GM04503 (cell line): ENCODE measurements at regions not wholly inside any gene's neighbourhood (a gene's known extent, or its start where the extent isn't known, plus 50 kb on each side); places are given as distances from the start of the nearest gene placed in this dataset.
"Not testable (repeated sequence)": the region's sequence is repeated elsewhere in the genome, so short reads cannot be mapped to it uniquely, and the experiment has no call there.

Experiments used
- DNase-seq: peaks from one replicate; pipeline ENCODE4 v3.0.0-alpha.2; 2012; ENCODE audit warnings: low read depth

DNA sequence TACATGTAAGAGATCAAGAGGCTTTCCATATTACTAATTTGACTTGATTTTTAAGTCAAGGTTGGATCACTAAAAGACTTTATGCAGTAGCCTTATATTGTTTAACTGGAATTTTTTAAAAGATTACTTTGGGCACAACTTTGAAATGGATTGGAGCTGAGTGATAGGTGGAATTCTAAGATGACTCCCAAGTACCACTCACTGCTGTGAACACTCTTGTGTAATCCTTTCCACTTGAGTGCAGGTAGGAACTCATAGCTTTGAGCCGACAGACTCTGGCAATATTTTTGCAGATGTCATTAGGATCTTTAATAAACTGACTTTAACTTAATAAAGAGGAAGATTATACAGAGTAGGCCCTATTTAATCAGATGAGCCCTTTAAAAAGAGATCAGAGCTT, 831.1 kb upstream of the NCAM2 start:
- no peak for DNase-seq

DNA sequence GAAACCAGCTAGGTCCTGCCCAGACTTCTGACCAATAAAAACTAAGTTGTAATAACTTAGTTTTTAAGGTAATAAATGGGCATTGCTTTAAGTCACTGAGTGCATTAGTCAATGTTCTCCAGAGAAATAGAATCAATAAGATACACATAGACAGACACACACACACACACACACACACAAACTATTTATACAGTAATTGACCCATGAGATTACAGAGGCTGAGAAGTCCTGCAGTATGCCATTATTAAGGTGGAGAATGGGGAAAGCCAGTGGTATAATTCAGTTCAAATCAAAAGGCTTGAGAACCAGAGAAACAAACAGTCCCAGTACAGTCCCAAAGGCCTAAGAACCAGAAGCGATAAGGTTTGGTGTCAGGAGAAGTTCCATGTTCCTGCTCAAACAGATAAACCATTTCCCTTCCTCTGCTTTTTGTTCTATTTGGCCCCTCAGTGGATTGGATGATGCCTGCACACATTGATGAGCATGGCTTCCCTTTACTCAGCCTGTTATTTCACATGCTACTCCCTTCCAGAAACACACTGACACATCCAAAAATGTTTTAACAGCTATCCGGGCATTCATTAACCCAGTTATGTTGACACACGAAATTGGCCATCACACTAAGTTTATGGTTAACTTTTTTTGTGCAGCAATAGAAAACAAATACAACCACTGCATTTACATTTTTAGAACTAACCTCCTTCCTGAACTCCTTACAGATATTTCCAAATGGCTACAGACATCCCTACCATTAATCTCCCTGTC, 828.2 kb upstream of the NCAM2 start:
- DNase-seq = no peak

DNA sequence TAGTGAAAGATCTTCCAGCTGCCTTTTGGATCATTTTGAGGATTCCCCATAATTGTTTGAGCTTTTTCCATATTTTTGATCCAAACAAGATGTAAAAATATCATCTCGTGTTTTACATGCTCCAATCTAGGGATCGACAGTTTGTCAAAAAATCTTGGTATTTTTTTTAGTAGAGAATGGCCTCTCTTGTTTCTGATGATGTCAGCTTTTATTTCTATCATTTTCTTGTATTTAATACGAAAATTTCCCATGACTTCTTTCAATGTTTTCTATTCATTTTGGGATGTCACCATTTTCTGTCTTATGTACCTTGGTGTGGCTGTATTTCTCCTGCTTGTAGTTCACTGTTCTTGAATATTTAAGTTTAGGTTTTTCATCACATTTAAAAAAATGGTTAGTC, 812.0 kb upstream of the NCAM2 start:
- no peak for DNase-seq

DNA sequence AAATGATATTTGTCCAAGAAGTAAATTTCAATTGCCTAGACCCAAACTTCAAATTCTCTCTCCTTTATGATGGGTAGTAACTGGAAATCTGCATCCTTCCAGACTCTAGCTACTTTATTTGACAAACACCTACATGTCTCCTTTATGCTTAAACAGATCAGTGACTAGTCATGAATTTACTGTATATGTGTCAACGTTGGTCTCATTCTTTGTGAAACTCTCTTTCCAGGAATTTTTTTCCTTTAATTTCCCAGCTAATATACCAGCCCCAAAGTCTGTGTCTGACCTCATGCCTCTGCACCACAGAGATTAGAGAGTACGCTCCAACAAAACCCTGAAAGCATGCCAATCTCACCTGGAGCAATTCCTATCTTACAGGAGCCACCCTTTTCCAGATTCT, 811.2 kb upstream of the NCAM2 start:
- no peak for DNase-seq

DNA sequence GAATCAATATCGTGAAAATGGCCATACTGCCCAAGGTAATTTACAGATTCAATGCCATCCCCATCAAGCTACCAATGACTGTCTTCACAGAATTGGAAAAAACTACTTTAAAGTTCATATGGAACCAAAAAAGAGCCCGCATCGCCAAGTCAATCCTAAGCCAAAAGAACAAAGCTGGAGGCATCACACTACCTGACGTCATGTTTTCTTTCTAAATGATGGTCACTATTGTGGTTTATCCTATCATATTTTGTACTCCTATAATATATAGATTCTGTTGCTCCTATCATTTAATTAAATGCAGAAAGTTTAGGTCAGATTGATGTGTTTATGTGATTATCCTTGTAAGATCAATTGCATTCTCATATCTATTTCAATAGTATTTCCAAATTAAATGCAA, 796.9 kb upstream of the NCAM2 start:
- not testable (repeated sequence) for DNase-seq

DNA sequence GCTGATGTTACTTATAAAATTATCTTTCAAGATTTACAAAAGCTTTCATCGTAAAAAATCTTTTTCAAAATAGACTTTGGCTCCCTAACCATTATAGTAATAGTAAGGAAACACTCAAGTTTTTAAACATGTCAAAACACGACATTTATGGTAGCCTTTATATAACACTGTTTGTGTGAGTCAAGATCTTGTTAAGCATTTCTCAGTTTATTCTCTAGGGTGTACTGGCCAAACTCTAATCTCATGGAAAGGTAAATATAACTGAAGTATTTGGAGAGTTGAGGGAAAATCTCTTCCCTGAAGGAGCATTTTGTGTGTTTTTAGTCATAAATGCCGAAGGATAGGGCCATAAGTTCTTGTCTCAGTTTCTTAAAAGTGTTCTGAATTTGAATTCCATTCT, 790.9 kb upstream of the NCAM2 start:
- DNase-seq = no peak

DNA sequence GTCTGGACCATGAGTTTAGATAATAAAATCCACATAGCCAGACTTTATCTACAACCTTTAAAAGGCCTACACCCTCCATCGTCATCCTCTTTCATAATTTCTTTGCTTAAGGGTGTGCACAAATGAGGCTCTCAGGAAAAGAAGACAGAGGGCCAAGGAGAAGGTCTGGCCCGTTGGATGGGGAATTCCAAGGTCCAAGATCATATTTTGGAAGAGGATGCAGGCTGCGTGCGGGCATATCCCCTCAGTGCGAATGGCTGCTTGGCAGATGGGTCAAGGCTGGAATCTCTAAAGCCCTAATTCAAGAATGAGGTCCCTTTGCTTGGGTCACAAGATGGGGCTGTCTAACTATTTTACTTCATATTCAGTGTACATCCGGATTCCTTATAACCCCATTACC, 782.2 kb upstream of the NCAM2 start:
- no peak for DNase-seq

DNA sequence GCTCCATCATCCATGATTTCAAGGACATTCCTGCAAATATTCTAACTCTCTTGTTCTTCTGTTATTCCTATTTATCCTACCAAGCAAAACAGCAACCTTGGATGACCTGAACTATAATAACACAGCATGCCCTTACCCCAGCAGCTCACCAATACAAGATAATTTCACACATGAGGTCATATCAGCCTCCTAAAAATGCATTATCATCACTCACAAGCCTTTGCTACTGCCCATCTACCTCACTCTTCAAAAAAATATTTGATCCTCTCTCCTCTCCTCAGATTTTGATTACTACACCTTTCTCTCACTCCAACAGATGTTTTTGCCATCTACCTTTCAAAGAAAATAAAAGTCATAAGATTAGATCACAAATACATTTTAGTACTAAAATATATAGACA, 777.6 kb upstream of the NCAM2 start:
- DNase-seq = no peak

DNA sequence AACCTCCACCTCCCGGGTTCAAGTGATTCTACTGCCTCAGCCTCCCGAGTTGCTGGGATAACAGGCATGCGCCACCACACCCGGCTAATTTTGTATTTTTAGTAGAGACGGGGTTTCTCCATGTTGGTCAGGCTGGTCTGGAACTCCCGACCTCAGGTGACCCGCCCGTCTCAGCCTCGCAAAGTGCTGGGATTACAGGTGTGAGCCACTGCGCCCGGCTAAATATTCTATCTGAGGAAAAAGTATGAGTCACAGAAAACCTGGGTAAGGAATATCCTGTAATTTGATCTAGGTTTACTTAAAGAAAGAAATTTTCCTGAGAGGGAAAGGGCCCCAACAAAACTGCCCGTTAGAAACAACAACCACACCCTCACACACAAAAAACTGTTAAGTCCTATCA, 776.2 kb upstream of the NCAM2 start:
- DNase-seq = not testable (repeated sequence)

DNA sequence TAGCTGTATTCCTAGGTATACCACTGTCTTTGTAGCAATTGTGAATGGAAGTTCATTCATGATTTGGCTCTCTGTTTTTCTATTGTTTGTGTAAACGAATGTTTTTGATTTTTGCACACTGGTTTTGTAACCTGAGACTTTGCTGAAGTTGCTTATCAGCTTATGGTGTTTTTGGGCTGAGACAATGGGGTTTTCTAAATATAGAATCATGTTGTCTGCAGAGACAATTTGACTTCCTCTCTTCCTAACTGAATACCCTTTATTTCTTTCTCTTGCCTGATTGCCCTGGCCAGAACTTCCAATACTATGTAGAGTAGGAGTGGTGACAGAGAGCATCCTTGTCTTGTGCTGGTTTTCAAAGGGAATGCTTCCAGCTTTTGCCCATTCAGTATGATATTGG, 761.6 kb upstream of the NCAM2 start:
- DNase-seq = not testable (repeated sequence)

DNA sequence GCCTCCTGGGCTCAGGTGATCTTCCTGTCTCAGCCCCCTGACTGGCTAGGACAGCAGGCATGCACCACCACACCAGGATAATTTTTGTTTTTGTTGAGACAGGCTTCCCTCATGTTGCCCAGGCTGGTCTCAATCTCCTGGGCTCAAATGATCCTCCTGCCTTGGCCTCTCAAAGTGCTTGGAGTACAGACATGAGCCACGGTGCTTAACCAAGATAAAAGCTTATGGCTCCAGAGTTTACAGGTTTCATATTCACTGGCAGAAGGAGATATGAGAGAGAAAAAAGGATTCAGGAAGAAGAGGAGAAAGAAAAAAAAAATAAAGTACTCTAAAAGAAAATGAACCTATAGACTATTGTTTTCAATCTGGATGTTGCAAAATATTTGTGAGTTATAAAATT, 748.8 kb upstream of the NCAM2 start:
- DNase-seq = no peak

DNA sequence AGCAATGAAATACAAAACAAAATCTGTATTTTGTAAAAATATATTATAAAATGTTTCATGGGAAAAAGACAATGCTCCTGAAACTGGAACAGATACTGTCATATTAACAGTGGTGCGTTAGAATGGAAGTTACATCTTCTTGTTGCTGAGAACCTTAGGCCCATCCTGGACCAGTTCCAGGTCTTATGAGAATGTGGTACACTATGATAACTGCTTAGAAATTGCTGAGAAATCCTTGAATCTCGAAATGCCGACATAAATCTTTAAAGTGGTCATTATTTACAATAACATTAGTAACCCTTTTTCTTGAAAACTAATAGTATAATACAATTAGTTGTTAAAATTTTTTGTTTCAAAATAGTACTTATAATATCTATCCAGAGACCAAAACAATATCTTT, 747.9 kb upstream of the NCAM2 start:
- no peak for DNase-seq

DNA sequence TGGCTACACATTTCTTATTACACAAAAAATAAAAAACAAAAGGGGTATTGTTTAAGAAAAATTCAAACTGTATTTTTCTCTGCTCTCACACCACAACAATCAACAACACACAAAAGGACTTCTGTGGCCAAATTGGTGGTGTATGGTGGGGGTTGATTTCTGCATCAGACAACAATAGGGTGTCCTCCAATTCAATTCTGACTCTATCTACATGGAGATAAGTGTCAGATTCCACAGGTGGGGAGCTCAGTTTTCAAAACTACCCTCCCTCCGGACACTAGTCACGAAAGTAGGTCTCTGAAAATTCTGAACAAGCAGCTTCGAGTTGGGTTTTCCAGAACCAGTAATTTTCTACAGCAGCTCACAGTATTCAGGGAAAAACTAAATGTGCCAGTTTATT, 744.9 kb upstream of the NCAM2 start:
- no peak for DNase-seq

DNA sequence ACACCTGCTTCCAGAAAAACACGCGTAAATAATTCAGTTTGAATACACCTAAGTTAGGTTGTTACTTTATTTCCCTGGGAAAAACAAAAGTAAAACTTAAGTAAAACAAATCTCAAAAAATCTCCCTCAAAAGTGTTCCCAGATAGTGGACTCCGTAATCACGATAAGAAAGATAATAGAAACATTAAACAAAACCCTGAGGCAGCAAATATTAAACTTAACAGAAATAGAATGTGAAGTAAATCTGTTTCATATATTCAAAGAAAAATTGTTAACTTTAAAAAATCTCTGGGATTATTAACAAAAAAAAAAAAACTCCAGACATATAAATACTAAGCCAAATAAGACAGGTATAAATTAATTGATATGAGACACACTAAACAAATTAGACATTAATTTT, 743.2 kb upstream of the NCAM2 start:
- no peak for DNase-seq

DNA sequence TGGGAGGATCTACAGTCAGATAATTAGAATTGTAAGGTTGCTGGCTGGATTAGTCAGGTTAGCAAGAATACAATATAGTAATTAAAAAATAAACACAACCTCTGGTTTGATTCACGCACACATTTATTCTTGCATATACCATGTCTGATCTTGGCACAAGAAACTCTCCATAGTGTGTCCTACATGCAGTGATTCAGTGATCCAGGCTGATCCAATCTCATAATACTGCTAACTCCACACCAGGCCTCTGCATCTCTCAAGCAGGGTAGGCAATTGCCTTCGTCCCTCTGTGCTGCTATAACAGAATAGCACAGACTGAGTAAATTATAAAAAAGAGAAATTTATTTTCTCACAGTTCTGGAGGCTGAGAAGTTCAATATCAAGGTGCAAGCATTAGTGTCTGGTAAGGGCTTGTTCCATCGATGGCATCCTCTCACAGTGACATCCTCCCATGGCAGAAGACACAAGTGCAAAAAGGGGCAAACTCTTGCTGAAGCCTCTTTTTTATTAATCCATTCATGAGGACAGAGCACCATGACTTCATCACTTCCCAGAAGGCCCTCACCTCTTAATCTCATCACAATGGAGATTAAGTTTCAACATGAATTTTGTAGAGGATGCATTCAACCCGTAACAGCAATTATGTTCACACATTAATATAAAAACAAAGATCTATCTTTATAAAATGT, 741.0 kb upstream of the NCAM2 start:
- no peak for DNase-seq

DNA sequence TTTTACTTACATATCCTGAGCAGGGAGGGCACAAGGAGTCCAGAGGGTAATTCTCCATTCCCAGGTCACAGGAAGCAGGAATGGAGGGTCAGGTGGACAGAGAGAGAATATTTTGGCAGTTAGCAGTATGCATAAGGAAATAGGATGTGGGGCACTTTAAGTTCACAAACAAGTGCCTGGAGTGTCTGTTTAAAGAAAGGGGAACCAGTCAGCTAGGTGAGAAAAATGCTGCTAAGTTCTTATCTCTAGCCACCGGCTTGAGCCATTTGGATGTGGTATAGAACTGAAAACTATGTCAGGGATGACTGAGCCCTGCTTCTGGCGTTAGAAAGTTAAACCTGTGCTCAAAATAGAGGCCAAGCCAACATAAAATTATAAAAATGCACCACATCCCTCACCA, 739.7 kb upstream of the NCAM2 start:
- DNase-seq = no peak

DNA sequence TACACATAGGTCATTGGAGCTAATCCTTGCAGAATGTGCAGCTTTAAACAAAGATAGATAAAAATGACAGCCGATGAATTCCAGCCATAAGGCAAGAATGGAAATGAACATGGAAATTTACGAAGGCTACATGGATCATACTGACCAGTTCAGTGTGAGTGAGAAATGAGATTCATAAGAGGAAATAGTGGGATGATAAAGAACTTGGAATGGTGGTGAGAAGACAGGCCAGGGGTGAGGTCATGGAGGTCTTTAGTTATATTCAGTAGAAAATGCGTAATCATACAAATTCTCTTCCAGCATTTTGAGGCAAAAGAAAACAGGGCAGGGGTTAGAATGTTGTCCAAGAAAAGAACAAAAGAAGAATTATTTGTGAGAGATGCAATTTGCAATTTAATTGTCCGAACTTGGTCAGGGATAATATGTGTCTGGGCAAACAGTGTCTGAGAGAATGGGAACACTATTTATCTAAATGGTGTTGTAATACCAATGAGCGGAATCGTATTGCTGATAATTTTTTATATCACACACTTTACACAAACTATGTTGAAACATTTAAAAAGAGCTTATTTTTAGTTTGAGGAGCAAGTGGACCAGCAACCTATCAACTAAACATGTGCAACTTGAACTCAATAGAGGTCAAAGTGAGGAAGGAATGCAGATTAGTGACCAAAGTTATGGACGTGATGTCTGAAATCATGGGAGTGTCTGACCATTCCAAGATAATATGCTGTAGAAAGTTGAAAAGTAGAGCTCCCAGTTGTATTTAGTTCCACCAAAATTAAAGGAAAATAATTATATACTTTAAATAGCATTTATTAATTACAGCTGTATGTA, 739.0 kb upstream of the NCAM2 start:
- no peak for DNase-seq

DNA sequence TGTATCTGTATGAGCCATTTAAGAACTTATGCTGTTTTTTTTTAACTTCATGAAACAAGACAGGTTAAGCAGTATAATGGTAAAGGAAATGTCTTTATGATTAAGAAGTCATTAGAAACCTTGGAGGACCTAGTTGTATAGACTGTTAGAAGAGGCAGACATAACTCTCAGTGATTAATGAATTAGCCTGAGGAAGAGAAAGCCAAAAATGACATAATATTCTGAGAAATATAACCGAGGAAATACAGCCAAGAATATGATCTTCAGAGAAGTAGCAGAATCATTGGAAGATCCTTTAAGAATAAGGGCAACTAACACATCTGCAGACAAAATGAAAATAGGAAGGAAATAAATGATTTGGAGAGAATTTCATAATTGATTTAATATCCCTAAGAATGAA, 738.1 kb upstream of the NCAM2 start:
- no peak for DNase-seq

DNA sequence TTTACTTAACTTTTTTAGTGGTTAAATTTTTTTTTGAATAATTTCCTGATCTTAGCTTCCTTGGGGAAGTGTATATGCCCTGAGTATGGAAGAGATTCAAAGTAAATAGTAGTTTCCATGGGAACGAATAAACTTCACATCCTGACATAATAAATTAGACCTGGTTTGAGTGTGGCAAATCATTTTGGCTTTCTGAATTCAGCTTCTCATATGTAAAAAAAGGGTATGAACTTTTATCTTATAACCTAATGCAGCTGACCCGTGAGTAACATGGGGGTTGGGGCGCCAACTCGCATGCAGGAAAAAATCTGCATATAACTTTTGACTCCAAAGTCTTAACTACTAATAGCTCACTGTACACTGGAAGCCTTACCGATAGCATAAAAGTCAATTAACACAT, 736.8 kb upstream of the NCAM2 start:
- no peak for DNase-seq

DNA sequence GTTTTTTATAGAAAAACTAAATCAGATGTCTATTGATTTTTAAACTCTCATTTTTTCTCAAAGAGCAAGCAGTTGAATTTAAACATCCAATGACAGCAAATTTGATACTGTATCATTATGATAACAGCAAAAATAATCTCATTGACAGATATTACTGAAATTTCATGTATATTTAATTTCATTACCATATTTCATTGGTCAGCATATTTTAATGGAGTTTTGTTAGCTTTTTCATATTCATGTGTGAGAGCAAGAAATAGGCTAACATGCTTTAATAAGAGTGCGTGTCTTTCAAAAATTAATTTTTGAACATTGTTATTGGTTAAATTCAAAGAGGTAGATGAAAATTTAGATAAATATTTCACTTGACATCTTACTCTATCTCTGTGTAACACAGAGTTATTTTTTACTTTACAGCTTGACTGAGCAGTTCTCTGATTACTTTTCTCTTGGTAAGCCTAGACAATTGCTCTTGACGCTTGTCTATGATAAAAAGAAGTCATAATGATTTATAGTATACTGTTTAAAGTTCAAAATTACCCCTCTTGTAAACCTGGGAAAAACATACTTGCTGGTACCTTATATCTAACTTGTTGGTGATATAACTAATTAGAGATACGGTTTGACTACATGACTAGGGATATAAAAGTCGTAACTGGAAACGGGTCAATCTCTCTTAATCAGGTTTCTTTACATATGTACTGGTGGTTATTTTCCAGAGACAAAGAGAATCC, 732.3 kb upstream of the NCAM2 start:
- no peak for DNase-seq

DNA sequence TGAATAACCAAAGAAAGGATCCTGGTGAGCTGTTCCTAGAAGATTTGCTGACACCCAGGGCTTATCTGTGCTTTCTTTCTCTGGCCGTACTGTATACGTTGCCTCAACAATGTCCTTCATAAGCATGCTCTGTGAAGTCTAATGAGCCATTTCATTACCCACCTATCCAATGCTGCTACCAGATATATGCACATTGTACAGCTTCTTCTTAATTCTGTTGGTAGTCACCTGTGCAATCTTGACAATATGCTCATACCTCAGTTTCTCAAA, 731.8 kb upstream of the NCAM2 start:
- DNase-seq = no peak

DNA sequence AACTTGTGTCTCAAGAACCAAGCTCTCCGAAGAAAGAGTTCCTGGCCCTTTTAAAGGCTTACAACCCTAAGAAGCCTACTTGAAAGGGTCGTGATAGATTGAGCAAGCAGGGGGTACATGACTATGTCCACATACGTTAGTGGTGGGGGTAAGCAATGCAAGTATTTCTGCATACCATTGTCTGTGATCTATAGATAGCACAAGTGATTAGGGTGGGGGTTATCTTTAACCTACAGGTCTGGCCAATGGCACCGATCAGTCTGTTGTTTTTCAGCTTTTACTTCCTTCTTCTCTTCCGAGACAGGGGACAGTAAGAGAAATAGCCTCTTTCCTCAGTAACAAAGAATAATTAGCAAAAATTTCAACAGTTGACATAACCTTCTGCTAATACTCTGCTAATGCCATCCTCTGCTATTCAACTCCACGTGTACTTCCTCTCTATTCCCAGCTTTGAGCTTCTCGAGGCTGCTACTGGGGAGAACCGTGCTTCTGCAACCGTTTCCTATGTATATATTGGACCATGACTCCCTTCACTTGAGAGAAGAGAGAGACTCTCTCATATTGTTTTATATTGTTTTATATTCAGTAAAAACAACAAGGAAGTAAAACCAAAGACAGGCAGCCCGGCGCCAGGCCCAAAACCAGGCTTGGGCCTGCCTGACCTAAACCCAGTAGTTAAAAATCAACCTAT, 727.7 kb upstream of the NCAM2 start:
- no peak for DNase-seq
